K562 (cell line): ENCODE measurements at regions not wholly inside any gene's neighbourhood (a gene's known extent, or its start where the extent isn't known, plus 50 kb on each side); places are given as distances from the start of the nearest gene placed in this dataset.
A peak's percentile ranks its signal among the peaks of the same experiment; 100 is the strongest.

Experiments used
- ATAC-seq: fragments of 200-7000 bp; cut with Tn5 transposase; 3 replicates; pipeline ENCODE4 v1.9.1; 2020; ENCODE audit warnings: moderate library complexity
- BruUV-seq: library from RNA; stranded (reverse); fragments of 400-500 nt; replicated peaks from 2 replicates; lab custom pipeline; 2021; lab: Mats Ljungman, UMichigan
- CTCF ChIA-PET: fragments of 300-600 bp; formaldehyde crosslinking; extraction: SDS; loops from one replicate; lab custom pipeline; 2021; ENCODE audit warnings: low intra/inter-chr PET ratio; lab: Yijun Ruan, JAX
- POLR2A ChIA-PET: fragments of 300-600, 350-650 bp; sonication (Branson Sonifier 250); formaldehyde crosslinking; extraction: SDS; loops from one replicate; lab custom pipeline; 2021; ENCODE audit warnings: antibody characterized with exemption, inconsistent platforms; lab: Yijun Ruan, JAX
- DNase-seq, 4 experiments: peaks; one replicate each; pipeline versions ENCODE4 v3.0.0 to v3.0.0-alpha.2; 2011 to 2018; ENCODE audit warnings: low spot score in 3 of 4, mixed read lengths in 3 of 4; ENCODE audit errors: extremely low read depth in 1 of 4
- FAIRE-seq: peaks from 2 replicates; lab custom pipeline; 2011; peaks lifted over from hg19 to GRCh38; lab: Jason Lieb, UNC
- H2AFZ ChIP-seq: 2 replicates; pipeline ENCODE4 v1.6.0; 2011; ENCODE audit warnings: low read depth, low read length, control low read depth, inconsistent platforms
- H3K27ac ChIP-seq: fragments of 200-600 bp; 3 replicates; pipeline ENCODE4 v1.8.0; 2011; ENCODE audit warnings: low read depth, mild to moderate bottlenecking, control low read depth, inconsistent platforms, low read length, moderate library complexity, mixed read lengths; ENCODE audit errors: extremely low read depth
- H3K27me3 ChIP-seq, 2 experiments: fragments of 300-600 bp in 1 of 2; 2 replicates in 1 of 2; 3 replicates in 1 of 2; pipeline versions ENCODE4 v1.6.0 to v1.8.0; 2011; ENCODE audit warnings: inconsistent platforms in 2 of 2, low read length in 2 of 2, mild to moderate bottlenecking in 1 of 2, mixed read lengths in 1 of 2, moderate library complexity in 1 of 2; ENCODE audit not compliant: control insufficient read depth in 2 of 2, insufficient read depth in 2 of 2
- H3K36me3 ChIP-seq: fragments of 300-600 bp; 3 replicates; pipeline ENCODE4 v1.8.0; 2011; ENCODE audit warnings: mild to moderate bottlenecking, low read length, inconsistent platforms; ENCODE audit not compliant: control insufficient read depth, insufficient read depth
- H3K4me1 ChIP-seq, 2 experiments: fragments of 200-600 bp in 1 of 2; replicated peaks in 1 of 2; 2 replicates in 1 of 2; 3 replicates in 1 of 2; pipeline versions ENCODE4 v1.5.1 to v1.8.0; 2011; ENCODE audit warnings: inconsistent platforms in 2 of 2, low read length in 2 of 2, mild to moderate bottlenecking in 1 of 2, mixed read lengths in 1 of 2, moderate library complexity in 1 of 2; ENCODE audit not compliant: control insufficient read depth in 2 of 2, insufficient read depth in 2 of 2
- H3K4me2 ChIP-seq: 2 replicates; pipeline ENCODE4 v1.6.1; 2011; ENCODE audit warnings: low read length, control low read depth, inconsistent platforms, mixed read lengths; ENCODE audit not compliant: insufficient read depth
- H3K4me3 ChIP-seq: fragments of 200-600 bp; sonication (generic), shearing (Covaris generic); 2 replicates; pipeline ENCODE4 v1.5.1; 2016; ENCODE audit warnings: control low read depth, inconsistent platforms
- H3K79me2 ChIP-seq: fragments of 200-600 bp; 3 replicates; pipeline ENCODE4 v1.8.0; 2011; ENCODE audit warnings: low read length, inconsistent platforms; ENCODE audit not compliant: control insufficient read depth, insufficient read depth
- H3K9ac ChIP-seq, 2 experiments: 2 replicates each; pipeline versions ENCODE4 v1.6.0 to v1.6.1; 2011; ENCODE audit warnings: low read depth in 2 of 2, low read length in 2 of 2, control low read depth in 1 of 2, inconsistent platforms in 1 of 2, mild to moderate bottlenecking in 1 of 2, mixed read lengths in 1 of 2; ENCODE audit not compliant: insufficient read depth in 1 of 2
- H3K9me1 ChIP-seq: one replicate; pipeline ENCODE4 v1.6.0; 2011; ENCODE audit warnings: inconsistent platforms, mild to moderate bottlenecking, low read length, moderate library complexity; ENCODE audit not compliant: control insufficient read depth, insufficient read depth
- H3K9me3 ChIP-seq: replicated peaks from 2 replicates; pipeline ENCODE4 v1.5.1; 2011; ENCODE audit warnings: low read depth, low read length, inconsistent platforms; ENCODE audit not compliant: control insufficient read depth, insufficient read depth
- H4K20me1 ChIP-seq: replicated peaks from 2 replicates; pipeline ENCODE4 v1.6.1; 2011; ENCODE audit warnings: low read length, inconsistent platforms, mixed read lengths; ENCODE audit not compliant: control insufficient read depth, insufficient read depth
- RFX1 ChIP-seq: fragments of 450-650 bp; IDR thresholded peaks from 2 replicates; pipeline ENCODE4 v1.6.1; 2016; ENCODE audit warnings: mild to moderate bottlenecking, moderate library complexity
- WHSC1 ChIP-seq: IDR thresholded peaks from one replicate; pipeline ENCODE4 v1.6.1; 2012; ENCODE audit warnings: low read length, control low read depth, inconsistent platforms
- ZFP1 ChIP-seq: fragments of 450-650 bp; formaldehyde crosslinking; IDR thresholded peaks from 2 replicates; pipeline ENCODE4 v1.4.0; 2020; ENCODE audit warnings: mild to moderate bottlenecking, mixed read lengths
- WGBS: fragments of 100-300 bp; shearing (Covaris generic); methylation state at CpG from one replicate; pipeline ENCODE4 v1.1.6; 2016; ENCODE audit warnings: low coverage, mixed read lengths; ENCODE audit not compliant: insufficient coverage; ENCODE audit errors: missing lambda C conversion rate; 5-methylcytosine and 5-hydroxymethylcytosine counted together
- in situ Hi-C: fragments of 300-500 bp; cut with MboI; formaldehyde crosslinking; loops from 4 replicates; pipeline ENCODE4 v1.15.0; 2018; ENCODE audit warnings: inconsistent platforms, mixed read lengths
- intact Hi-C: fragments of 100-400 bp; cut with micrococcal nuclease; formaldehyde crosslinking; loops from 2 replicates; pipeline ENCODE4 v1.14.2; 2022

DNA sequence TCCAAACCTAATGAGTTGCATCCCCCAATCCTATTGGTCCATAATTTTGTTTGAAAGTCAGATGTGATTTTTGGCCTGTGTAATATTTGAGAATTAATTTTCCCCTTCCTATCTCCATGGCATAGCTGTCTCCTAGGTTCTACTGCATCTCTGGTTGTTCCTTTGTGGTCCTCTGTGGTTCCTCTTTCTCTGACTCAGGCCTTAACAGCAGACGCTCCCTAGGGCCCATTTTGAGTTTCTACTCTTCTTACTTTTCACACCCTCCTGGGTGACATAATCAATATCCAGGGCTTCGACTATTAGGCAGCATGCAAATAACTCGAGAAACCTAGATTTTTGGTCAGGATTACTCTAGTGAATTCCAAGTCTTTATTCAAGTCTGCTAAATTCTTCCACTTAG lies 160.7 kb downstream of the RFC3 start:
- CTCF ChIA-PET, result no interaction called here
- no peak for ATAC-seq
- Histone ChIP-seq H3K4me1 (no peaks in the 10 kb centered on the region), H3K36me3 (no peaks in the 10 kb centered on the region), H2AFZ (no peak overlapping the region)
- intact Hi-C loops, result no loop called here
- no peak for TF ChIP-seq WHSC1
- TF ChIP-seq, all 486 proteins: peak for 0
- H4K20me1 ChIP-seq, result no peaks in the 10 kb centered on the region
- H3K79me2 ChIP-seq, result no peaks in the 10 kb centered on the region
- H3K9me3 ChIP-seq, result no peaks in the 10 kb centered on the region
- H3K27ac ChIP-seq, result no peak overlapping the region
- no peaks in the 10 kb centered on the region for H3K9me1 ChIP-seq
- no peak for FAIRE-seq
- 3% methylated on average over 3 of the region's 3 CpGs for WGBS
- in situ Hi-C loops, result no loop called here
- POLR2A ChIA-PET, result no interaction called here
- no peak overlapping the region for H3K4me3 ChIP-seq
- no TSS peak for BruUV-seq
- no peaks in the 10 kb centered on the region for H3K27me3 ChIP-seq
- no peak overlapping the region for H3K9ac ChIP-seq
- H3K4me2 ChIP-seq, result no peak overlapping the region
- no peak for DNase-seq

DNA sequence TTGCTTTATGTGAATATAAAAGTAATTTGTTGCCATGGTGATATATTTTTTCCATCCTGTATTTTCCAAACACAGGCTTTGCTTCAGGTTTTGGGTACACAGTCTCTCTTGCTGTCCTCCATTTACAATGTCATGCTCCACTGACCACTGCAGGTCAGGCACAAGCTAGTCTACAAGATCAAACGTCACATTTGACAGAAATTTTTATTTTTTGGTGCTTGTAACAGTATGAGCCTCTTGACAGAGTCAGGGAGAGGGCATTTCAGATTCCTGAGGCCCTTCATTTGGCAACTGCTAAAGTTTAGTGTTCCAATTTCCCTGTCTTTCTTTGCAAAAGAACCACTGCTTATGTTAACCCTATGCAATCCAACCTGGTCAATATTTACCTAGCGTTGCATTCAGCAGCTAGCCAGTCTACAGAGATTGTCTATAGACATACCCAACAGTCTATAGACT lies 175.0 kb downstream of the RFC3 start:
- H3K4me2 ChIP-seq, result no peak overlapping the region
- intact Hi-C loops (no loop called here), in situ Hi-C loops (no loop called here)
- FAIRE-seq (no peak), ATAC-seq (no peak), DNase-seq (no peak)
- no peaks in the 10 kb centered on the region for H3K79me2 ChIP-seq
- 0% methylated on average over 2 of the region's 2 CpGs for WGBS
- no TSS peak for BruUV-seq
- H3K4me3 ChIP-seq, result no peak overlapping the region
- H3K36me3 ChIP-seq, result no peaks in the 10 kb centered on the region
- TF ChIP-seq RFX1 (peak; percentile 12; the same call in 1 of the 2 replicates), ZFP1 (CRISPR knock-in tag) (no peak)
- no peaks in the 10 kb centered on the region for H3K27me3 ChIP-seq
- H3K9me3 ChIP-seq, result no peaks in the 10 kb centered on the region
- no peak overlapping the region for H3K27ac ChIP-seq
- no peaks in the 10 kb centered on the region for H4K20me1 ChIP-seq
- no peak overlapping the region for H3K9ac ChIP-seq
- H3K4me1 ChIP-seq, result no peaks in the 10 kb centered on the region
- no peak overlapping the region for H2AFZ ChIP-seq
- CTCF ChIA-PET, result no interaction called here
- POLR2A ChIA-PET, result no interaction called here
- H3K9me1 ChIP-seq, result no peaks in the 10 kb centered on the region
